NCI-H2171 (cell line): ENCODE measurements at regions not wholly inside any gene's neighbourhood (a gene's known extent, or its start where the extent isn't known, plus 50 kb on each side); places are given as distances from the start of the nearest gene placed in this dataset.
A peak's percentile ranks its signal among the peaks of the same experiment; 100 is the strongest.

ENCODE experiments used
- DNase-seq: peaks from one replicate; lab custom pipeline; 2025; lab: John Stamatoyannopoulos, UW

DNA sequence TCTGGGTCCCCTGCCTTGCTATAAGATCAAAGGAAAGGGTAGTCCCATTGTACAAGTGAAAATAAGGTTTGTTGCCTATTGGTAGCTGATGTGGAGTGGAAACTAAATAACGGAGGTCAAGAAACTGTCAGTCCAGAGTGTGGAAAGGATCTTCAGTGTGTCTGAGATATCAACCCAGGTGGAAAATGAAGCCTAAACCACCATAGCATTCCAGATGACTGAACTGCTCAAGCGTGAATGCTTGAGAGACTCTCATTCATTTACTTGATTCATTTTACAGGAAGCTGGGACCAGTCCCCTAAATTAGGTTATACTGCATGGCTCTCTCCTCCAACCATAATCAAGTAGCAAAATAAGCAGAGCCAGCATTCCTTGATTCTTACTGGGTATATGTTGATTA, 116.0 kb upstream of the SLC28A3 start:
- no peak for DNase-seq

DNA sequence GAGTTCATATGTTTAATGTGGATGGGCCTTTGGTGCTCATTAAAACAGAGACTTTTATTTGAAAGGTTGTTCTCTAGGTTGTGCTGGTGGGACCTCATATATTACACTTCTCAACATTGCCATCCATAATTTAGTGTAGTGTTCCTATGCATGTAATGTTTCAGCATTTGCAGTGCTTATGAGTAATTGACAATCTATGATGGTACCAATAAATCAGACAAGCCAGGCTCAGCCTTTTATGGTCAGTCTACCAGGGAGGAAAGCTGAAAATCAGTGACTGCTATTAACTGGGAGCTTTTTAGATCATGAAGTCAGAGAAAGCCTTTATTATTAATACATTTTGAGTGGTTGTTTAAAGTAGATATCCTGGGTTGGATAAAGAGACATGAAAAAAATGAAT, 120.1 kb upstream of the SLC28A3 start:
- DNase-seq, result no peak

DNA sequence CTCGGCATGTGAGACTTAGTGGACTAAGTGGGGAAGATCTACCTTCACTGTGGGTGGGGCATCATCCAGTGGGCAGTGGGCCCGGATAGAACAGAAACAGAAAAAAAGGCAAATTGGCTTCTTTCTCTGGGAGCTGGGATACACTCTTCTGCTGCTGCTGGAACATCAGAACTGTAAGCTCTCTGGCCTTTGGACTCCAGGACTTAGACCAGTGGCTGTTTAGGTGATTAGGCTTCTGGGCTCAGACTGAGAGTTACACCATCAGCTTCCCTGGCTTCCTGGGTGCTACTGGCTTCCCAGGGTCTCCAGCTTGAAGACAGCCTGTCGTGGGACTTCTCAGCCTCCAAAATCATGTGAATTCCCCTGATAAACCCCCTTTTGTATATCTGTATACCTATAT, 122.7 kb upstream of the SLC28A3 start:
- no peak for DNase-seq

DNA sequence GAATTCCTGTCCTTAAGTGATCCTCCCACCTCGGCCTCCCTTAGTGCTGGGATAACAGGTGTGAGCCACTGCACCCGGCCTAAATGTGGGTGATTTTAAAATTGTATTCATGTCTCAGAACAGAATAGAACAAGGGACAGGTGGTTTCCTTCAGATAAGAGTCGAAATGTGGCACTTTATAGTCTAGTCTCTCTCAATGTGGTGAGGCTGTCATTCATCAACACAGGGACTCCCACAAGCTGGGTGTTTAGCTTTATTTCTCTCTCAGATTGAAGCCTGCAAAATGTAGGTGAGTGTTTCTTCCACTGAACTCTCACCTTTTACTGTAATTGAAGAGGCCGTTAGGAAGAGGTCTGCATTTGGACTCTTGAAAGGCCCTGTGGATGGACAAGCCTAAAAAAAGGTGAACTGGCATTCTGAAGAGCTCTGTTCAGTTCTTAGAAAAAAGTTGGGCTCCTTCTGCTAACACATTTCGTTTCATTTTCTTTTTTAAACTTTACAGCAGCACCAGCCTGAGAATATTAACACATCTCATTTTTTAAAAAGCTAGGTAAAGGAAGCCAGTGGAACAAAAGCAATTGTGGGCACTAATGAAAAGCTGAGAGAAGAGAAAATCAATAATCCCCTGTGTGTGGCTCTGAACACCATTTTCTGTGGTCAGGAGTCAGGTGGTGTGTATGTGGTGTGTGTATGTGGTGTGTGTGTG, 126.2 kb upstream of the SLC28A3 start:
- DNase-seq, result no peak

DNA sequence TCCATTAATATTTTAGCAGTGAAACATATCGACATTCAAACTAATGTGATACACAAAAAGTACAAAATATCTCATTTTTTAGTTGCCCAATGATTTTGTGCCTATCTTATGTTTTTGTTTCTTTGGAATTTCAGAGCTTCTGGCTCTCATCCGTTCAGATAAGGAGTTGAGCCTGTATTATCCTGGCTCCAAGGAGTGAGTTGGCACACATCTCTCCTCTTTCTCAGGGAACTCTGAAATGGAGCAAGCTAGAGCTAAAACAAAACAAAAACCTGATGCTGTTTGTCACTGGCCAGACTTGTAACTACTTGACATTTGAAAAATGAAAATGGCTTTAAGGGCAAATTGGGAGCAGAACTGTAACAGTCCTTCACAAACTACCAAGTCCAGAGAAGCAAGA, 131.3 kb upstream of the SLC28A3 start:
- no peak for DNase-seq

DNA sequence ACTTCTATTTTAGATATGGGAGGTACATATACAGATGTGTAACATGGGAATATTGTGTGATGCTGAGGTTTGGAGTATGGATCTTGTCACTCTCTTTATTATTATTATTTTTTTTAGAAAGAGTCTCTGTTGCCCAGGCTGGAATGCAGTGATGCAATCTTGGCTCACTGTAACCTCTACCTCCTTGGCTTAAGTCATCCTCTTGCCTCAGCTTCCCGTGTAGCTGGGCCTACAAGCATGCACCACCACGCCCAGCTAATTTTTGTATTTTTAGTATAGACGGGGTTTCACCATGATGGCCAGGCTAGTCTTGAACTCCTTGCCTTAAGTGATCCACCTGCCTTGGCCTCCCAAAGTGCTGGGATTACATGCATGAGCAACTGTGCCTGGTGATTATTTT, 138.4 kb upstream of the SLC28A3 start:
- no peak for DNase-seq

DNA sequence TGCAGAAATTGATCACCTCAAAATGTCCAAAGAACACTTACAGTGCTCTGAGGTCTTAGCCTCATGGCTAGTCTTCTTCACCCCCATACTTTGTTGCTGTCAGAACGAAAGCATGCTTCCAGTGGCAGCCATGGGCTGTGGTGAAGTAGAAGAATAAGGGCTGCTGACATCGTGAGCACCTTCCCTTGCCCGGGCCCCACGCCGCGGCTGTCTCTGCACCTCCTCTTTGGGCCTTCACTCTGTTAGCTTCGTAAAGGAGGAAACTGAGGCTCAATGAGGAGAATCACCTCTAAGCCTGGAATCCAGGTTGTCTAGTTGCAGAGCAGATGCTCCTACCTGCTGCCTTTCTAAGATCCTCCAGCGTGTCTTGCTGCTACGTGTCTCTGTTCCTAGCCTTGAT, 139.5 kb upstream of the SLC28A3 start:
- no peak for DNase-seq

DNA sequence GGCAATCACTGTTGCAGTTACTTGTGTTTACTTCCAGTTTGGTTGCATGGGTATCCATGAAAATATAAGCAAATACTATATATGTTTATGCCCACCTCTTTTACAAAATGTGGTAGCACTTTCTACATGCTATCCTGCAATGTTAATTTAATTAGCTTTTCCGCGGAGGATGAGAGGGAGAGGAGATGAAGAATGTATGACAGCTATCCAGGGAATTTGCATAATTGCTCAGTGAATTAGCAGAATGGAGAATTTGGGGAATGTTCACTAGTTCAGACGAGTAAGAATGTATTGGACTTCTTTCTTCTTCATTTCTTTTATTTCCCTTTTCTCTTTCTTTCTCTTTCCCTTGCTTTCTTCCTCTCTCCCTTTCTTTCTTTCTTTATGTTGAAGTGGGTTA, 140.7 kb upstream of the SLC28A3 start:
- DNase-seq, result no peak

DNA sequence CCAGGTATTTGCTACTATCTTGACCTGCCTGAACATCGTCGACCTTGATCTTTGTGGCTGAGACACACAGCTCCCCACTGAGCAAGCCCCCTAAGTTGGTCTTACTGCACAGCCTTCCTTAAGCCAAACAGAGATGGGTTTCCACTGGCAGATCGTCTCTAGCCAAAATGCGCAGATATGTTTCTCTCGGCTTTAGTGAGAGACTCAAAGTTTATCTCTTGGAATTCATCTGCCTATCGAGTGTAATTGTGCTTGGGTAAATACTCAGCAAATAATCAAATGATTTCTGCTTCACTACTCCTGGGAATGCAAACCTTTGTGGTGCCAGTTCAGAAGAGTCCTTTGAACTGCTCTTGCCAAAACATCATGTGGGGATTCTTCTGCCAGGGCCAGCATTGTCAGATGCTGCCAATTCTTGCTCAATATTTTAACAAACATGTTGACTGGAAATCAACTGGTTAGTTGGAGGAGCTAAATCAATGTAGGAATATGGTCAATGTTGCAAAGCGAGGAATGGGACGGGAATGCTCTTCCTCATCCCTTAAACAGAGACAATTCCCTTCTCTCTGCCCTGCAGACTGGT, 141.2 kb upstream of the SLC28A3 start:
- DNase-seq, result no peak

DNA sequence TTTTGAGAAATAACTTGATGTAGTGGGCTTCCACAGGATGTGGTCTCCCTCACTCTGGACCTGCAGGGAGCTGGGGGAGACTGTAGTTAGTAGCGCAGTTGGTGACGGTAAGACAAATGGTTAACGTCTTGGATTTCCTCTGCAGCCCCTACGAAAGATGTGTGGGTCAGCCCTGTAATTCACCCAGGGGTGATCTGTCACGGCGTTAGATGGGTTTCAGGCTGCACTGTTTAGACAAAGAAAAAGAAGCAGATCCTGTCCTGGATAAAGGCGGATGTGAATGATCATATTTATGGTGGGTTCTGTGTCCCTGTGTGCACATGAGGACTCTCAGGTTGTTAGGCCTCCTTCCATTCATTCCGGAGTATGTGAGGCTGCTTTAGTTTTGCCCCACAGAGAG, 142.0 kb upstream of the SLC28A3 start:
- DNase-seq, result no peak

DNA sequence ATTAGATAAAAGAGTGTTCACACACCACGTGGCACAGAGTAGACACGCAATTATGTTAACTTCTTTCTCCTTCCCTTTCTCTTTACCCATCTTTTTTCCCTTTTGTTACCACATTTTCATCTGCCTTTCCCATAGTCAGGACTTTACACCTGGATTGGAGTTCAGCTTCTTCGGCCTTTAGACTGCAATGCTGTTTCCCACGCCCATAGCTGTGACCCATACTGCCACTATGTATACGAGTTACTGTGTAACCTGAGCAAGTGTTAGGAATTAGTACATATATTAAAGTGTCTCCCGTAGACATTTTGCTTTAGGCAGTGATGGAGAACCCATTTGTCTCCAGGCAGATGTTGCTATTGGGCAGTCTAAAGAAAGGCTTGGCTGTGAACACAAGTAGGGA, 143.6 kb upstream of the SLC28A3 start:
- DNase-seq, result no peak

DNA sequence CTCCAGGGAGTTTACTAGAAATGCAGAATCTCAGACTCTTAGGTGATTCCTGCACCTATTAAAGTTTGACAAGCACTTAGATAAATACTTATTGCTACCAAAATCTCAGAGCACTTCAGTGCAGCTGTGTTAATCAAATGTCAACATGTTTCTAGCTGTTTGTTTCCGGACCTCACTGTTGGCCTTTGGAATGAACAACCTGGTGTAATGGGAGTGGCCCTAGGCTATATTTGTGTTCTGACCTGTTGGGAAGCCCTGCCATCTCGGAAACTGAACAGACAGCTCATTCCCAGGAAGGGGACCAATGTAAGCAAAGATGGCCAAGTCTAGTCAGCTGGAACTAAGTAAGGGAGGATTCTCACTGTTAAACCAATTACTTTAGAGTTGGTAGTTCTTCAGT, 145.0 kb upstream of the SLC28A3 start:
- no peak for DNase-seq

DNA sequence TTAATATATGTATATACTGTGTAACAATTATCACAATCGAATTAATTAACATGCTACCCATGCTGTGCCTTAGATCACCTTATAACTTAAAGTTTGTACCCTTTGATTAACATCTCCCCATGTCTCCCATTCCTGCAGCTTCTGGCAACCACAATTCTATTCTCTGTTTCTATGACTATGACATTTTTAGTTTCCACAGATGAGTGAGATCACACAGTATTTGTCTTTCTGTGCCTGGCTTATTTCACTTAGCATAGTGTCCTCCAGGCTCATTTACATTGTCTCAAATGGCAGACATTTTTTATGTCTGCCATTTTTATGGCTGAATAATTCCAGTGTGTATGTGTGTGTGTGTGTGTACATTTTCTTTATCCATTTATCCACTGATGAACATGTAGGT, 146.1 kb upstream of the SLC28A3 start:
- DNase-seq, result no peak

DNA sequence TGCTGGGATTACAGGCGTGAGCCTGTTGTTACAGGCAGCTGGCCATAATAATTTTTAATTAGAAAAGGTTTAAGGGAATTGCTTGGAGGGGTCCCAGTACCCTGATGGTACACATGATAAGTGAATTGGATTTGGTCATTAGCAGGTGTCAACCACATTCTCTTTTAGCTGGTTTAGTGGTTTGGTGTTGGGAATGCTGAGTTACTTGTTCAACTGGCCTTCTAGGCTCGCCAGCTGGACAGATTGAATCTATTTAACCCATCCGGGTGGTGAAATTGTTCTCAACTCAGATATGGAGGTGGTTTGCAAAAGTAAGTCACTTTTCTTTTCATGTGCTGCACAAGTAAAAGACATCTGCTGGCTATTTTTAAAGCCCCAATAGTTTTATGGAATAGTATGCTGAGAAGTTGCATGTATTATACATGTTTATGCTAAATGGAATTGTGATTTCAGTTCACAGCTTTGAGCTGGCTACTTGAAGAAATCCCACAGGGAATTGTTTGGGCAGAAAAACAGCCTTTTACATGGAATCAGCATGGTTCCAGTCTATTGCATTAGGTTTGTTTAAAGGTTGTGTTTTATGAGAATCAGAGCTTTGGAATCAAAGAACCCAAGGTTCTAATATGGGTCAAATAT, 149.8 kb upstream of the SLC28A3 start:
- DNase-seq, result no peak

DNA sequence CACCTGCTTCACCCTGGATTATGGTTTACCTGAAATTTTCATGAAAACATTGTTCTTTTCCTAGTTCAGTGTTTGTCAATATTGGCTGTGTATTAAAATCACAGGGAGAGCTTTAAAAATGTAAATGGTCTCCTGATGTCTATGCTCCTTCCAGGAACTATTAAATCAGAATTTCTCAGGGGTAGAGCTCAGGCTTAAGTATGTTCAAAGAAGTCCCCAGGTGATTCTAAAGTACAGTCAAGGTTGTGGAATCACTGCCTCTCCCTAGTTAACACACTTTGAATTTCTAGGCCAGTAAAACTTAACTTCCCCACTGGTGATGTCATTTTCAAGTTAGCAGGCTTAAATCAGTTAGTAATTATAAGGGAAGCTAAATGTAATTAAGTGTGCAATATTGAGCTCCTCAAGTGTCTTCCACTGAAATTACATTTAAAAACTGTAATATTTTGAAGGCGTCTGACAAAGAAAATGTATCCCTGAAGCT, 150.3 kb upstream of the SLC28A3 start:
- DNase-seq, result no peak

DNA sequence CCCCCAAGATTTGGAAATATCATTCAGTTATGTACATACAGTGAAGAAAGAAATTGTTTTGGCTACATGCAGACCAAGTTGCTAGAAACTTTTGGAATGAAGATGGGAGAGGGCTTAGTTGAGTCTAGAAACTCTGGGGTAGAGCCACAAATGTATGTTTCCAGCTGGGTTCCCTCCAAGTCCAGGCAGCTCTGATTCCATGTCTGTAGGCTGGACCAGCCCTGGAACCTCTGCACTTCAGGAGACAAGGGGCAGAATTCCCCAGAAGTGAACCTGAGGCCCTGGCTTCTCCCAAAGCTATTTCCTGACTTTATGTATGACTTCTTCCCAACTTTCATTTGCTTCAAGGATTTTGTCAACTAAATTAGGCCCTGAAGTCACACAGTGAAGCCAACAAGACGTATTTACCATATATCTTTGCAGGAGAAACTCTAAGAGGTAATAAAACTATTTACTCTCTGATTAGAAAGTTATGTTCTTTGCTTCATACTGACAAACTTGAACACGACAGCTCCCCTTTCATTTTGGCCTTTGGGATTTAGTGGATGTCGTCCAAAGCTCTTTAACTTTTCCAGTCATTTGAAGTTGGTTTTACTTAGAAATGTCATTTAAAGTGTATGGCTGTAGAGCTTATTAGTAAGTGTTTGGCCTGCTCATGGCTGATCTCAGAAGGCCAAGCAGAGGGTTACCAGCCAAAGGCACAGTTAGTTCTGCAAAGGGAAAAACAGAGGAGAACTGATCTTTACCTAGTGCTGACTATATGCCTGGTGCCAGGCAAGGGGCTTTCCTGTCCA, 152.0 kb upstream of the SLC28A3 start:
- no peak for DNase-seq

DNA sequence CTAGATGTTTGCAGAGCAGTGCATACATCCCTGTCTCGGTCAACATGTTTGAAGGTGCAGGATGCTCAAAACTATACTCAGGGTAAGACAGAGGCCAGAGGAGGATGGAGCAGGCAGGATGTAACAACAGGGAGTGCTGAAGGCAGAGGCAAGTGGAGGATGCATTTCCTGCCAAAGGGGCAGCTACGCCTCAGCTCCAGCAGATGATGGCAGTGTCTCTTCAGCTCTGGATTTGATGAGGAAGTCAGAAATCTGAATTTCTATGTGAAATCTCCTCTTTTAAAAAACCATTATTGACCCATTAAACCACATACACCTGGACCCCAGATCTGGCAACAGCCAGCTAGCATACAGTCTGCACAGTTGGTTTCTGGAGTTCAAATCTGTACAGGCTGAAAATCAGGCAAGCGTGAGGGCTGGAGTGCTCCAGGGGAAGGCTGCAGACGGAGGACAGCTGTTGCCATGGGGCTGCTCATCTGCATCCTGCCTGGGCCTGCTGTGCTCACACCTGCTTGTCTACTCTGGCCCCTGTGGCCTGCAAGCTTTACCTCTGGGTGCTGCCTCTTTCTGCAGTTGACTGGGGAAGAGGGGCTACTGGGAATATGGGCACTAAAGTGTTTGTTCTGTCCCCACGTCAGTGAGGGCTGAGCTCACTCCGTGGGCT, 152.9 kb upstream of the SLC28A3 start:
- peak; percentile 2 for DNase-seq

DNA sequence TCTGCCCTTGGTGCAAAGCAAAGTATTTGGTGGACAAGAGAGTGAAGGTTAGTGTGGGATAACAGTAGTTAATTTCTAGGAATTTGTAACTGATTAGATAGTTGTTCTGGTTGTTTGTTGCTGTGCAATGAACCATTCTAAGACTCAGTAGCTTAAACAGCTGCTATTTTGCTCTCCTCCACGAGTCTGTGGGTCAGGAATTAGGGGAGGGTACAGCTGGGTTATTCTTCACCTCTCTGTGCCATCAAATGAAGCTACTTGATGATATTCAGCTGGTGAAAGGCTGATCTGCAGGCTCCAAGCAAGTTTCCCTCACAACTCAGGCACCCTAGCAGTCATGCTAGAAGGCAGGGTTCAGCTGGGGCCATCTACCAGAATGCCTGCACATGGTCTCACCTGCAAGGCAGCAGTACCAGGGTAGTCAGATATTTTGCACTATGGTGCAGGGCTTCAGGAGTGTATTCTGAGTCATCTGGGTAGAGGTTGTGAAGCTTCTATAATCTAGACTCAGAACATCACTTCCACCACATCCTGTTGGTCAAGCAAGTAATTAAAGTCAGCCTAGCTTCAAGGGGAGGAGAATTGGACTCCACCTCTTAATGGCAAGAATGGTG, 159.5 kb upstream of the SLC28A3 start:
- no peak for DNase-seq

DNA sequence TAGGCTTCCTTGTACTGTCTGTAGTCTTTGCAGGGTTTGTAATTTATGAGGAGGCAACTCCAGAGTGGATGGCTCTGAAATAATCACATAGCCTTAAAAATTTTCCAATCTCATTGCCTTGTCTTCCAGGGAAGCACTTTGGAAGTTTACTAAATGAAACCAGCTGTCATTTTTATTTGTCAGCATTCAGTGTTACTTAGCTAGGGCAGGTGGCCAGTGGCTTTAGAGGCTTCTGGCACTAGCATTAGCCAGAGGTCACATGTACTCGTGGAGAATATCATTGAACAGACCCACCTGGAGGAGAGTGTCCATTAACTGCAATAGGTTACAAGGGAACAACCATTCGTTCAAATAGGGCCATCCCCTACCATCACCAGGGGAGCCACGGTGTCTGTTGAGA, 160.3 kb upstream of the SLC28A3 start:
- no peak for DNase-seq

DNA sequence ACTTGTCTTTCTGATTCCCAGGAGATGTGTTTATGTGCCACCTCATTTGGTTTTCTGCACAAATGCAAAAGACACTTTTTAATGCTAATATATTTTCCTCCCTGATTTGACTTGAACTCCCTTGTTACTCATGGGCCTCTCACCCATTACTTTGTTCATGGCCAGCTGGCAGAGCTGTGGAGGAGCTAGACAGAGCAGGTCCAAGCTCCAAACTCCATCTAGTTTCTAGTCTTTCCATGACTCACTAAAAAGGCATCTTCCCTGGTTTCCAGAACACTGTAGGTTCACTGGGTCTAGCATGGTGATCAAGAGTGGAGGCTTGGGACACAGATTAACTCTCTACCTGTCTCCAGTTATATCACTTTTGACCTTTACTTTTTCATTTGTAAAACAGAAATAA, 161.0 kb upstream of the SLC28A3 start:
- DNase-seq, result no peak

DNA sequence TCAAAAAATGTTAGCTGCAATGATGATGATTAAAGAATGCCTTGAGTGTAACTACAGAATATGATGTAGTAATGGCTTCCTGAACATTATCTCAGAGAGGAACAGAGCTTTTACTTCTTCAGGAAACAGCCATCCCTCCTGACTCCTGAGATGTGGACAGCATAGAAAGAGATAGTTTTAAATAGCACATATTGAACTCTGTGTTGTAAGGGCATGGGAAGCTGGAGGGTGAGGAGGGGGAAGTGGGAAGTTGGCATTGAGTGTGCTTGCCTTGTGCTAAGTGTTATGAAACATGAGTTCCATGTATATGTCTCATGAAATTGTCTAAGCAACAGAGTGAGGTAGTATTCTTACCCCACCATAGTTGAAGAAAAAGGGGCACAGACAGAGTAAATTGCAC, 161.5 kb upstream of the SLC28A3 start:
- no peak for DNase-seq

DNA sequence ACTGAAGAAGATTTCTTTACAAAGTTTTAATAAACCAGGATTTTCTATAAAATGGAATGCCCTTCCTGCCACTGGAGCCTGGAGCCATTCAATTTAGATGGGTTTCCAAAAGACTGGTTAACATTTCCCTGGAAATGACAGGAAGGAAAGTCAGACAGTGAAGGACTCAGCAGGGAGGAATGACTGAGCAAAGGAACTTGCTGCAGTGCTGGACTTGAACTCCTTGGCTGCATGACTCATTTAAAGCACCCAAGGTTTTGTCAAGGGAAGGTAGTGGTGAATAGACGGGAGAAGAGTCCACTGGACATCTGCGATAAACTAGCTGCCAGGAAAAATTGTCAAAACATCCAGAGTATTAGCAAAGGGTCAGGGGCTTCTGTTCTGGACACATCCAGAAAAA, 163.8 kb upstream of the SLC28A3 start:
- DNase-seq, result no peak
